ENCODE measurements at regions not wholly inside any gene's neighbourhood (a gene's known extent, or its start where the extent isn't known, plus 50 kb on each side); places are given as distances from the start of the nearest gene placed in this dataset.

DNA sequence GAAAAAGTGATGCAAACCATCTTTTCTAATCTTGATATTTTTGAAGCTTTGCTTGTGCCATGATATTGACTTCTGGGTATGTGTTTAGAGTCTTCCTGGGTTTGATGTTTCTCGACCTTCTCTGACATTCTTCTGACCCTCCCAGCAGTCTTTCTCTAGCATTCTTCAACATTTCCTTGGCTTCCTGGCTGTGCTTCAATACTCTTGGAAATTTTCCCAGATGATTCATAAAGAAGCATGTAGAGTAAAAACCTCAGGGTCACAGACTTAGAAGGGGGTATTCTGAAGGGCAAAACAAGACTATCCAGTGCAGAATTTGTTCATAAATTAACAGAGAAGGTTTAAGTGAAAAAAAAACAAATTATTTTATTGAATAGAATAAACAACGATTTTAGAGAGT is 946.3 kb upstream of the PCDH9 start:
- TF ChIP-seq, protein P1, sequence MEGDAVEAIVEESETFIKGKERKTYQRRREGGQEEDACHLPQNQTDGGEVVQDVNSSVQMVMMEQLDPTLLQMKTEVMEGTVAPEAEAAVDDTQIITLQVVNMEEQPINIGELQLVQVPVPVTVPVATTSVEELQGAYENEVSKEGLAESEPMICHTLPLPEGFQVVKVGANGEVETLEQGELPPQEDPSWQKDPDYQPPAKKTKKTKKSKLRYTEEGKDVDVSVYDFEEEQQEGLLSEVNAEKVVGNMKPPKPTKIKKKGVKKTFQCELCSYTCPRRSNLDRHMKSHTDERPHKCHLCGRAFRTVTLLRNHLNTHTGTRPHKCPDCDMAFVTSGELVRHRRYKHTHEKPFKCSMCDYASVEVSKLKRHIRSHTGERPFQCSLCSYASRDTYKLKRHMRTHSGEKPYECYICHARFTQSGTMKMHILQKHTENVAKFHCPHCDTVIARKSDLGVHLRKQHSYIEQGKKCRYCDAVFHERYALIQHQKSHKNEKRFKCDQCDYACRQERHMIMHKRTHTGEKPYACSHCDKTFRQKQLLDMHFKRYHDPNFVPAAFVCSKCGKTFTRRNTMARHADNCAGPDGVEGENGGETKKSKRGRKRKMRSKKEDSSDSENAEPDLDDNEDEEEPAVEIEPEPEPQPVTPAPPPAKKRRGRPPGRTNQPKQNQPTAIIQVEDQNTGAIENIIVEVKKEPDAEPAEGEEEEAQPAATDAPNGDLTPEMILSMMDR (IDR thresholded peaks at IDR 0.05; ENCODE audit: low read depth, low read length): no peak
- TF ChIP-seq EZH2phosphoT487 (IDR thresholded peaks at IDR 0.05; ENCODE audit: low read depth): no peak
